ENCODE measurements at regions not wholly inside any gene's neighbourhood (a gene's known extent, or its start where the extent isn't known, plus 50 kb on each side); places are given as distances from the start of the nearest gene placed in this dataset.

GRCh38 chrX:39769748-39770147 lies 328.0 kb downstream of the BCOR start:
- Mint-ChIP-seq H3K9me3 (peaks cover 4% of the 10 kb centered on the region), H3K4me1 (ENCODE audit: low read depth) (peaks cover 44% of the 10 kb centered on the region), H3K36me3 (ENCODE audit: low read depth) (no peaks in the 10 kb centered on the region), H3K27ac (no peak overlapping the region), H3K27me3 (ENCODE audit: low read depth) (no peaks in the 10 kb centered on the region), H3K4me3 (no peak overlapping the region)

- H3K4me1 Mint-ChIP-seq (ENCODE audit: low read depth), result peaks cover 41% of the 10 kb centered on the region
Observed at GRCh38 chrX:39771089-39771488, 326.7 kb downstream of the BCOR start.

GRCh38 chrX:39772057-39772832 lies 325.5 kb downstream of the BCOR start:
- Mint-ChIP-seq H3K27ac (peak overlapping the region; percentile 96), H3K36me3 (ENCODE audit: low read depth) (no peaks in the 10 kb centered on the region), H3K27me3 (ENCODE audit: low read depth) (no peaks in the 10 kb centered on the region), H3K4me1 (ENCODE audit: low read depth) (peaks cover 38% of the 10 kb centered on the region), H3K4me3 (peak overlapping the region; percentile 64), H3K9me3 (peaks cover 4% of the 10 kb centered on the region)

More at GRCh38 chrX:39771089-39771488, 326.7 kb downstream of the BCOR start:
- Mint-ChIP-seq H3K9me3 (peaks cover 4% of the 10 kb centered on the region), H3K4me3 (peak overlapping the region; percentile 28), H3K36me3 (ENCODE audit: low read depth) (no peaks in the 10 kb centered on the region), H3K27me3 (ENCODE audit: low read depth) (no peaks in the 10 kb centered on the region), H3K27ac (peak overlapping the region; percentile 96)

- Mint-ChIP-seq H3K27me3 (ENCODE audit: low read depth) (no peaks in the 10 kb centered on the region), H3K36me3 (ENCODE audit: low read depth) (no peaks in the 10 kb centered on the region), H3K9me3 (peaks cover 4% of the 10 kb centered on the region), H3K4me3 (no peak overlapping the region), H3K27ac (peak overlapping the region; percentile 96), H3K4me1 (ENCODE audit: low read depth) (peaks cover 44% of the 10 kb centered on the region)
Observed at GRCh38 chrX:39773150-39773549, 324.6 kb downstream of the BCOR start.

- H3K27ac Mint-ChIP-seq, result peak overlapping the region; percentile 93
- no peaks in the 10 kb centered on the region for H3K27me3 Mint-ChIP-seq (ENCODE audit: low read depth)
- peaks cover 44% of the 10 kb centered on the region for H3K4me1 Mint-ChIP-seq (ENCODE audit: low read depth)
- H3K9me3 Mint-ChIP-seq, result peaks cover 4% of the 10 kb centered on the region
- H3K36me3 Mint-ChIP-seq (ENCODE audit: low read depth), result no peaks in the 10 kb centered on the region
- peak overlapping the region; percentile 66 for H3K4me3 Mint-ChIP-seq
Observed at GRCh38 chrX:39773923-39774773, 323.6 kb downstream of the BCOR start.

GRCh38 chrX:39774774-39775328 lies 322.9 kb downstream of the BCOR start:
- Mint-ChIP-seq H3K4me3 (peak overlapping the region; percentile 66), H3K9me3 (peaks cover 4% of the 10 kb centered on the region), H3K4me1 (ENCODE audit: low read depth) (peaks cover 42% of the 10 kb centered on the region), H3K27ac (peak overlapping the region; percentile 93), H3K36me3 (ENCODE audit: low read depth) (no peaks in the 10 kb centered on the region), H3K27me3 (ENCODE audit: low read depth) (no peaks in the 10 kb centered on the region)

GRCh38 chrX:39777623-39778025 lies 320.1 kb downstream of the BCOR start:
- H3K27me3 Mint-ChIP-seq (ENCODE audit: low read depth), result no peaks in the 10 kb centered on the region
- peak overlapping the region; percentile 17 for H3K4me3 Mint-ChIP-seq
- no peaks in the 10 kb centered on the region for H3K9me3 Mint-ChIP-seq
- no peaks in the 10 kb centered on the region for H3K36me3 Mint-ChIP-seq (ENCODE audit: low read depth)
- H3K27ac Mint-ChIP-seq, result peak overlapping the region; percentile 79
- H3K4me1 Mint-ChIP-seq (ENCODE audit: low read depth), result peaks cover 28% of the 10 kb centered on the region

- no peaks in the 10 kb centered on the region for H3K27me3 Mint-ChIP-seq (ENCODE audit: low read depth)
- H3K36me3 Mint-ChIP-seq (ENCODE audit: low read depth), result no peaks in the 10 kb centered on the region
- H3K4me1 Mint-ChIP-seq (ENCODE audit: low read depth), result peaks cover 12% of the 10 kb centered on the region
- no peak overlapping the region for H3K4me3 Mint-ChIP-seq
- no peaks in the 10 kb centered on the region for H3K9me3 Mint-ChIP-seq
- no peak overlapping the region for H3K27ac Mint-ChIP-seq
Observed at GRCh38 chrX:39779952-39780783, 317.6 kb downstream of the BCOR start.

GRCh38 chrX:39782276-39782675 lies 315.5 kb downstream of the BCOR start:
- Mint-ChIP-seq H3K4me3 (no peak overlapping the region), H3K27me3 (ENCODE audit: low read depth) (no peaks in the 10 kb centered on the region), H3K9me3 (no peaks in the 10 kb centered on the region), H3K27ac (no peak overlapping the region), H3K36me3 (ENCODE audit: low read depth) (no peaks in the 10 kb centered on the region), H3K4me1 (ENCODE audit: low read depth) (peaks cover 6% of the 10 kb centered on the region)

- Mint-ChIP-seq H3K4me3 (no peak overlapping the region), H3K36me3 (ENCODE audit: low read depth) (no peaks in the 10 kb centered on the region), H3K4me1 (ENCODE audit: low read depth) (no peaks in the 10 kb centered on the region), H3K27ac (no peak overlapping the region), H3K9me3 (no peaks in the 10 kb centered on the region), H3K27me3 (ENCODE audit: low read depth) (no peaks in the 10 kb centered on the region)
Observed at GRCh38 chrX:39787999-39788398, 309.8 kb downstream of the BCOR start.

GRCh38 chrX:39788521-39788920 lies 309.2 kb downstream of the BCOR start:
- Mint-ChIP-seq H3K27me3 (ENCODE audit: low read depth) (no peaks in the 10 kb centered on the region), H3K9me3 (no peaks in the 10 kb centered on the region), H3K4me1 (ENCODE audit: low read depth) (no peaks in the 10 kb centered on the region), H3K4me3 (no peak overlapping the region), H3K27ac (no peak overlapping the region), H3K36me3 (ENCODE audit: low read depth) (no peaks in the 10 kb centered on the region)

GRCh38 chrX:39791691-39792090 lies 306.1 kb downstream of the BCOR start:
- H3K4me1 Mint-ChIP-seq (ENCODE audit: low read depth), result no peaks in the 10 kb centered on the region
- H3K27ac Mint-ChIP-seq, result no peak overlapping the region
- no peak overlapping the region for H3K4me3 Mint-ChIP-seq
- H3K9me3 Mint-ChIP-seq, result no peaks in the 10 kb centered on the region
- no peaks in the 10 kb centered on the region for H3K27me3 Mint-ChIP-seq (ENCODE audit: low read depth)
- no peaks in the 10 kb centered on the region for H3K36me3 Mint-ChIP-seq (ENCODE audit: low read depth)

GRCh38 chrX:39795605-39796004 lies 302.2 kb downstream of the BCOR start:
- no peak overlapping the region for H3K4me3 Mint-ChIP-seq
- H3K27ac Mint-ChIP-seq, result no peak overlapping the region
- H3K4me1 Mint-ChIP-seq (ENCODE audit: low read depth), result no peaks in the 10 kb centered on the region
- H3K9me3 Mint-ChIP-seq, result no peaks in the 10 kb centered on the region
- H3K36me3 Mint-ChIP-seq (ENCODE audit: low read depth), result no peaks in the 10 kb centered on the region
- no peaks in the 10 kb centered on the region for H3K27me3 Mint-ChIP-seq (ENCODE audit: low read depth)

- Mint-ChIP-seq H3K9me3 (no peaks in the 10 kb centered on the region), H3K27me3 (ENCODE audit: low read depth) (no peaks in the 10 kb centered on the region), H3K4me1 (ENCODE audit: low read depth) (no peaks in the 10 kb centered on the region)
Observed at GRCh38 chrX:39796856-39797255, 300.9 kb downstream of the BCOR start.

More at GRCh38 chrX:39796856-39797255, 300.9 kb downstream of the BCOR start:
- no peak overlapping the region for H3K4me3 Mint-ChIP-seq
- H3K36me3 Mint-ChIP-seq (ENCODE audit: low read depth), result no peaks in the 10 kb centered on the region
- H3K27ac Mint-ChIP-seq, result no peak overlapping the region
